GM18867 (cell line): ENCODE measurements at regions not wholly inside any gene's neighbourhood (a gene's known extent, or its start where the extent isn't known, plus 50 kb on each side); places are given as distances from the start of the nearest gene placed in this dataset.
"Not testable (repeated sequence)": the region's sequence is repeated elsewhere in the genome, so short reads cannot be mapped to it uniquely, and the experiment has no call there.

Experiments
- ATAC-seq: cut with Tn5 transposase; IDR thresholded peaks from one replicate; pipeline ENCODE4 v1.9.1; 2021; ENCODE audit warnings: mild to moderate bottlenecking, moderate library complexity; ENCODE audit not compliant: unreplicated experiment

DNA sequence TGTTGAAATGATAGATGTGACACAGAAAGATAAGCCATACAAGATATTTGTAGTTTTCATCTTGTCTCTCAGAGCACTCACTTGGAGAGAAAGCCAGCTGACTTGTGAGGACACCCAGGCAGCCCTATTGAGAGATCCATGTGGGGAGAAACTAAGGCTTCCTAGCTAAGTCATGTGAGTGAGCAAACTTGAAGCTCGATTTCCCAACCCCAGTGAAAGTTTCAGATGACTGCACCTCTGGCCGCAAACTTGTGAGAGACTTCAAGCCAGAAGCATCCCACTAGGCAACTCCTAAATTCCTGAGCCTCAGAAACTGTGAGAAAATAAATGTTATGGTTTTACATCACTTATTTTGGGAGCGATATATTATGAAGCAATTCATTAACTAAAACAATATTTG, 832.3 kb downstream of the LTN1 start:
- ATAC-seq = no peak

DNA sequence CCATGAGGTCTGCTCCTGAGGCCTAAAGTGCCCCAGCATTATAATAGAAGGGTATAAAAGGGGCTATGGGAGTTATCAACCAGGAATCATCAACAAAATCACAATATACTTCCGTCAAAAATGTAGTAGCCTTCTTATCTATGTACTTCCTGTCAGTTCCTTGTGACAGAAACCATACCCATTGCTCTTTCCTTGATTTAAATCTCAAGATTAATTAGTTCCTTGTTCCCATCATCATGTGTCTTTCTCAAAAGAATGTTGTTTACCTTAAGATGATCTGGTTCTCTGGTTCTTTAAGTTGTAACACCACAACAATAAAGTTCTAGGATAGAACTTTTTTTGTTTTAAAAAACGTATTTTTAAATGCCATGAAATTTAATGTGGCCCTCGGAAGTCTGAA, 833.3 kb downstream of the LTN1 start:
- no peak for ATAC-seq

DNA sequence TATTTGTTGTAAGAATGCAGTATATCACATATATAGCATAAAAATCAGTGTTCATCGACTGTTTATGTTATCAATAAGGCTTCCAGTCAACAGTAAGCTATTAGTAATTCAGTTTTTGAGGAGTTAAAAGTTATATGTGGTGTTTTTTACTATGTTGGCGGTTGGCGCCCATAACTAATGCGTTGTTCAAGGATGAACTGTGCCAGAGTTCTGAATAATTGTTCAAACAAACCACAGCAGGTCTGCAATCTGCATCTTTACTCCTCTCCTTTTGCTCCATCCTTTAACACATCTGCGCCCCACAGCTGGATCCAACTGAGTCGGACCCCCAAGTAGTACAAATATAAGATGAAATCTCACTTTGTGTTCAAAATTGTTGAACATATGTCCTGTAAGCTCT, 836.1 kb downstream of the LTN1 start:
- ATAC-seq = no peak

DNA sequence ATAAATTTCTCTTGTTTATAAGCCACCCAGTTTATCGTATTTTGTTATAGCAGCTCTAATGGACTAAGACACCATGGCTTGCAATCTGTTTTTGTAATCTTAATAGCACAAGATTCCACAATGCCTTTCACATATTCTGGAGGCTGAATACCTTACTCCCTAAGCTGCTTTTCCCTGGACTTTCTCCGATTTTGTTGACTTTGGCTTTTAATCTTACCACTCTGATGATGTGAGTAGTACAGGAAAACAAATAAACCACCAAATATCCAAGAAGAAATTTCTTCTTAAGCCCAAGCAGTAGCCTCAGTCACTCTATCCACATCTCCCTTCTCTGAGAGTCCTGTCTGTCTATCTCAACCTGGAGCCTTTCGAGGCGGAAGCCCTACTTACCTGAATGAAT, 838.6 kb downstream of the LTN1 start:
- ATAC-seq = no peak

DNA sequence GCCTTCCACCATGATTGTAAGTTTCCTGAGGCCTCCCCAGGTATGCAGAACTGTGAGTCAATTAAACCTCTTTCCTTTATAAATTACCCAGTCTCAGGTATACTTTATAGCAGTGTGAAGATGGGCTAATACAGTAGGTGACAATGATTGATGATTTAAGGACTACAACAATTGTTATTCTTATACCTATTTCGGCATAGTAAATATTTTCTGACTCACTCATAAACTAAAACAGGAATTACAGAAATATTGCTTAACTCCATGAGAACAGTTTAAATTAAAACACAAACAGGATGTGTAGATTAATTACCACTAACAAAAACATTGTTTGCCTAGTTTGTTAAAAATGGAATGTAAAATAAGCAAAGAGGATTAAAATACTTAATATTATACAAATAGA, 839.9 kb downstream of the LTN1 start:
- no peak for ATAC-seq

DNA sequence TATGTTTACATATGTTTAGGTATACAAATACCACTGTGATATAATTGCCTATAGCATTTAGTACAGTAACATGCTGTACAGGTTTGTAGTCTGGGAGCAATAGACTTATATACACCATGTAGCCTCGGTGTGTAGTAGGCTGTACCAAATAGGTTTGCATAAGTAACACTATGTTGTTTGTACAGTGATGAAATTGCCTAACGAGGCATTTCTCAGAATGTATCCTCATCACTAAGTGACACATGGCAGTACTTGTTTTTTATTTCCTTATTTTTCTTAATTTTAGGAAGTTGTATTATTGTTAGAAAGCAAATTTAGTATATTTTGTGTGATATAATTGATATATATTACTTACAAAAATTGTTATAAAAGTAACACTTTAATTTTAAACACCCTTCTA, 840.9 kb downstream of the LTN1 start:
- ATAC-seq = no peak

DNA sequence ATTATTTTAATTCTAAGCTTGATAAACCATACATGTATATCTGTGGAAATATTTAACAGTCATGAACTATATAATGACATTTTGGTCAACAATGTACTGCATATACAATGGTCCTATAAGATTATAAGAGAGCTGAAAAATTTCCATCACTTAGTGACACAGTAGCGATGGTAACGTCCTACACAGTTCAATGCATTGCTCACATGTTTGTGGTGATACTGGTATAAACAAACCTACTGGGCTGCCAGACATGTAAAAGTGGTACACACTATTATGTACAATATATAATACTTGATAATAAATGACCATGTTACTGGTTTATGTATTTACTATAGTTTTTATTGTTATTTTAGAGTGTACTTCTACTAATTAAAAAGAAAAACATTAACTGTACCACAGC, 841.9 kb downstream of the LTN1 start:
- no peak for ATAC-seq

DNA sequence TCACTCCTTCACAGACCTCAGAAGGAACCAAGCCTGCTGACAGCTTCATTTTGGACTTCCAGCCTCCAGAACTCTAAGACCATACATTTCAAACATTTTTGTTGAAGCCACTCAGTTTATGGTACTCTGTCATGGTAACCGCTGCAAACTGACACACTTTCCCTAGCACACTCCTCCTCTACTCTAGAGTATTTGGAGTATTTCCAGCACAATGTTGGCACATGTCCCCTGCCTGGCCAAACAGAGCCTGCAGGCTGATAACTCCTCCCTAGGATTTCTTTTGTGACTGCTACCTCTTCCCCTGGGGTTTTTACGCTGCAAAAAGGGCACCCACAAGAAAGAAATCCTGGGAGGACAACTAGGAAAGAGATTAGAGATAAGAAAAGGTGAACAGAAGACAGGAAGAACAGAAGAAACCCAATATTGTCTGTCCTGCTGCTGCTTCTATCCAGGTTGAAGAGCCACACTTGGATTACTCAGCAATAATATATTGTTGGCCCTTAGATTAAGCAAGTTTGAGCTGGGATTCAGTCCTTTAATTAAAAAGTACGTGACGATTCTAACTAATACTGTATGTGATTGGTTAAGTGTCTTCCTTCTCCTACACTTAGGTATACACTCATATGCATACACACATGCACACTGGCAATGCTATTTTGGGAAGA, 844.1 kb downstream of the LTN1 start:
- ATAC-seq = no peak

DNA sequence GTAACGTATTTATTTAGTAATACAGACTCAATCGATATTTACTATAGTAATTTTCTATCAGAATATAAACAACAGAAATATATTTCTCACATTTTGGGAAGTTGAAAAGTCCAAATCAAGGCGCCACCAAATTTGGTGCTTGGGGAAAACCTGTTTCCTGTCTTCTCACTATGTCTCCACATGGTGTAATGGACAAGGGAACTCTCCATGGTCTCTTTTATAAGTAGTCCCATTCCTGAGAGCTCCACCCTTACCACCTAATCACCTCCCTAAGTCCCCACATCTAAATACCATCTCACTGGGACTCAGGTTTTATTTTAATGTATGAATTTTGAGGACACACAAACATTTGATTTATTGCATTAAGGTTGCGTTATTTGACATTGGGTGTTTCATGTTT, 848.0 kb downstream of the LTN1 start:
- no peak for ATAC-seq

DNA sequence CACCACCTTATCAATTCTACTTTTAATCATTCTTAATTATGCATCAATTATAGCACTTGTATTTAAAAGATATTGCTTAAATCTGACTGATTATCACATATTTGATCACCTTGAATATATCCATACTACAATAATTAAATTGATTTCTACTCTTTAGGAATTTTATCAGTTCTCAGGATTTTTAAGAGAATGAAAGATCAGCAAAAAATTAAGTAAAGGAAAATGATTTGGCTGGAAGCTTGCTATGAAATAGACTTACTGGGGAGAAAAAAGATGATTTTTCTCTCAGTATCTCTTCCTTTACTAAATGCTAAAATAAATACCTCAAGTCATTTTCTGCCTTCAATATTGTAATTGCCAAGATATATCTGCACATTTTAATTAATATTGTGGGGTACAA, 848.6 kb downstream of the LTN1 start:
- no peak for ATAC-seq

DNA sequence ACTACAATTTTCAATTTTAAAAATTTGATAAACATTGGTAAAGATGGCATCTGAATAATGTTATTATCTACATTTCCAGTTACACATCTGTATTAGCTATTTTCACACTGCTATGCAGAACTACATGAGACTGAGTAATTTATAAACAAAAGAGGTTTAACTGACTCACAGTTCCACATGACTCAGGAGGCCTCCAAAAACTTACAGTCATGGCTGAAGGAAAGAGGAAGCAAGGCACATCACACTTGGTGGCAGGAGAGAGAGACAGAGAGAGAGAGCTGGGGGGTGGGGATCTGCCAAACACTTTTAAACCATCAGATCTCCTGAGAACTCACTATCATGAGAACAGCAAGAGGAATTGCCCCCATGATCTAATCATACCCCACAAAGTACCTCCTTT, 850.0 kb downstream of the LTN1 start:
- ATAC-seq = no peak

DNA sequence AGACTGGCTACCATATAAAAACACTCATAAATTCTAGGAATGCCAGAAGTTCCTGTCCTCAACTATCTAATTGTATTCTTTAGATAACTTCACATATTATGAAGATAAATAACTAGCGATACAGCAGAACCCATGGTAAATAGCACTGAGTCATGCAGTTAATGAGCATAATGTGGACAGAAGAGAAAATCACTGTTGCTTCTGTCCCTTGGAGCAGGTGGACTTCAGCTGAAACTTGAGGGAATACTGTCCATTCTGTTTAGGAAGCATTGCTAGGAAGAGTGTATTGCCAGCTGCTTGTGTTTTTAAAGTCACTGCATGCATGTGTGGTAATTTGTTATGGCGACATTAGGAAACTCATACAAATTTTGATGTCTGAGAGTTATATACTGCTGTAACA, 854.4 kb downstream of the LTN1 start:
- ATAC-seq = no peak

DNA sequence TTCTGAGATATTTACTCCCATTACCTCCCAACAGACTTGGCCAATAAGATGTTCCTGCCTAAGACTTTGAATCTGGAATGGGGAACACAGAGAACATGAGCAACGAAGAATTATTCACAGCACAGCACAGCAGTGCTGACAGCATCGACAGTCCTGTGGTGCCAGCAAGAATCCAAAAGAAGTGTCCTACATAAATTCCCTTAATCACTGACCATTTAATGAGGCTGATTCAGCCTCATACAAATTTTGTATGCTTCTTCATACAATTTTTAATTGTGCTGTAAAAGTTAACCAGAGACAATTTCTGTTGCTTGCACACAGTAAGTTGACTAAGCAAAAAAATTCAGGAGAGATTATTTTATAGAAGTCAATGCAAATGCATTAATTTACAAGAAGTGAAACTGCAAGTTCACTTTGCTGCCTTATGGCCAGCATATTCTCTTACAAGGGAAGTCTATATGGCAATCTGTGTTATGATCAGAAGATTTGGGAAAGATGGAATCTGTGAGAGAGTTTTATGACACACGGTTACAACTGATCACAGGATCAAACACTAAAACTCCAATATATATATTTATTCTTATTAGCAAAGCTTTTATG, 855.9 kb downstream of the LTN1 start:
- ATAC-seq = no peak

DNA sequence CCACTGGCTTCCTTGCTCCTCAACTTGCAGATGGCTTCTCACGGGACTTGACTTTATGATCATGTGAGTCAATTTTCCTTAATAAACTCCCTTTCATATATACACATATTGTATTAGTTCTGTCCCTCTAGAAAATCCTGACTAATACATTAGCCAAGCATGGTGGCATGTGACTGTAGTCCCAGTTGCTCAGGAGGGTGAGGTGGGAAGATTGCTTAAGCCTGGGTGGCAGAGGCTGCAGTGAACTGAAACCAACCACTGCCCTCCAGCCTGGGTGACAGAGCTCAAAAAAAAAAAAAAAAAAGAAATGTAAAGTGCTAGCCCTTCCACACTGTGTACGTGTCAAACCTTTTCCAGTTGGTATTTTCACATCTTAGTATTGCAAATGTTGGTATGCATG, 857.0 kb downstream of the LTN1 start:
- ATAC-seq = no peak

DNA sequence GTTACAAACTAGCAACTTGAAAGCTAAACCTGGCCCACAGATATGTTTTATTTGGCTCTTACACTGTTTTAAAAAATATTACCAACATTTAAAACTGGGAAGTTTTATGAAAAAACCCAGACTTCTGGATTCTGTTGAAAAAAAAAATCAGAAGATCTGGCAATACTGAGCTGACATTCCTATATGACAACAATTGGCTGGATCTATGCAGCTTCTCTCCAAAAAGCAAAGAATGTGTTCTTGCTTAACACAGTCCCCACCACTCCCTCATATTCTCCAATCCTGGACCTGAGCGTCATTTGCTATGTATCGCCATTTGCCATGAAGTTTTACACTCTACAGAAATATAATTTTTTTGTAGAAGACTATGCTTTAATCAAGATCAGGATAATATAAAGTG, 859.6 kb downstream of the LTN1 start:
- ATAC-seq = no peak

DNA sequence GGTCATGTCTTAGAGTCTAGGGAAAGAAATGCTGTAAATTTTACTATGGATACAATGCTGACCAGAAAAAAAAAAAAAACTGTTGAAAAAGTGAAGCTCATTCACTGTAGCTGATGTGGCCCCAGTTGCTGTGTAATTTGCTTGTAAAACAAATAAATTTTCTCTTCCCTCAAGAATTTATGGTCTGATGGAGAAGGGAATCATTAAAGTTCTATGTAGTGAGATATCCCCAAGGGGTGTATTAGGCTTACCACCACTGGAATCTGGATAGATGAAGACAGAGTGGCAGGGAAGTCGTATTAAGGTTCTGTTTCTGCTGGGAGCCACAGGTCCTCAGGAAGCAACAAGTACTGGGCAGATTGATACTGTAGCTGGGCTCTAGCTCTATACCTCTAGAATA, 860.0 kb downstream of the LTN1 start:
- no peak for ATAC-seq

DNA sequence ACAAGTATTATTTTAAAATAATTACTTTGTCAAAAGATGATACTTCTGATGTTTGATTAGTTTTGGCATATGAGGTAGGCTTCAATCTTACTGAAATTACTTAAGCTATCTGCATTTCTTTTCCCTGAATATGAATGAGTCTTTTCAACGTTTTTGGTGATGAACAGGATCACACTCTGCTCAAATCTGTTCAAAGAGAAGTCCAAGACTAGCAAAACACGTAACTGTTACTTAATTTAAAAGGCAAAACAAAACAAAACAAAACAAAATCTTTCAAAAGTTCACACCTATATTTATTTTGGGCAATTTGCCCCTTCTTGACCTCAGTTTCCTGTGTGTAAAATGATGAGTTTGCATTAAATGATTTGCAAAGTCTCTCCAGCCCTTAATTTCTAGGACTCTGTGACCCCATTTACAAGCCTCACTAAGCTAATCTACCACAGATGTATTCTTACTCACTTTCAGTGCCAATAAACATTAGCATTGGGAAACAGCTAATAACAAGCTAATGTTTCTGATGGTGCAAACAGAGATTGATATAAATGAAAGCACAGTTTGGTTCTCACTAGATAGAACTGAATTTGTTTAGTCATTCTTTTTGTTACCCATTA, 865.4 kb downstream of the LTN1 start:
- ATAC-seq = no peak

DNA sequence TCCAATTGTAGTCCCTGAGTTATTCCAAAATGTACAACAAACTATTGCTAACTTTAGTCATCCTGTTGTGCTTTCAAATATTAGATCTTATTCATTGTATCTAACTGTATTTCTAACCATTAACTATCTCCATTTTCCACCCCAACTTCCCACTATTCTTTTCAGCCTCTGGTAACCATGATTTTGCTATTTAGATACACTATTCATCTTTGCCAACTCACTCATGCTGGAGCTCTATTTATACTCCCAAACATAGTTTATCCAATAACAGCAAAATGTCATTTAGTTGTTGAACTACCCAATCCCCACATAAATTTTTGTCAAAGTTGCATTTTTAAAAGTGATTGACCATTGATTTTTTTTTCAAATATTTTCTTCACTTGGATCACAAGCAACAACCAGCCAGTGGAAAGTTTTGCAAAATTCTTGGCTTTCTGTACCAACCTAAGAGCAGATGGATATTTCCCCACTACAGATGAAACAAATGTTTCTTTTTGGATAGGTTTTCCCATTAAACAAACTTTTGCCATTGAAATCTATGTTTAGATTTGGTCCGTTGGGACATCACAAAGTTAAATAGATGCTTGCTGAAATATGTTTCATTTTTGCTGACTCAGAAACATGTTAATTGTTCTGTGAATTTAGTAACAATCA, 866.0 kb downstream of the LTN1 start:
- no peak for ATAC-seq

DNA sequence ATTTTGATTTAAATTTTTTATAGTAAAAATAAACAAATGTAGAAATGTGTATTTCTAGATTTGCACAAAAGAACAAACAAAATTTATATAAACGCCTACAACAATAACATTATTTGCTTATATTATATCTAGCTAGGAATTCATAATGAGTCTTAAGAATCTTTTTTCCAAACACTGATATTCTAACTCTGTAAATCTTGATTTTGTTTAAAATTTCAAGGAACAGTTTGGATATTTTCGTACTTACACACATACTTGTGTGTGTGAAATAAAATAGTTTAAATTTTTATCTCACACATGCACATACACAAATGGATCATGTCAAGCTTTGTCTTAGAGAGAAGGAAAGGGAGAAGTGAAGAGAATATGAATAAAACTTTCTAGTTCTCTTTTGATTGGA, 868.1 kb downstream of the LTN1 start:
- ATAC-seq = no peak

DNA sequence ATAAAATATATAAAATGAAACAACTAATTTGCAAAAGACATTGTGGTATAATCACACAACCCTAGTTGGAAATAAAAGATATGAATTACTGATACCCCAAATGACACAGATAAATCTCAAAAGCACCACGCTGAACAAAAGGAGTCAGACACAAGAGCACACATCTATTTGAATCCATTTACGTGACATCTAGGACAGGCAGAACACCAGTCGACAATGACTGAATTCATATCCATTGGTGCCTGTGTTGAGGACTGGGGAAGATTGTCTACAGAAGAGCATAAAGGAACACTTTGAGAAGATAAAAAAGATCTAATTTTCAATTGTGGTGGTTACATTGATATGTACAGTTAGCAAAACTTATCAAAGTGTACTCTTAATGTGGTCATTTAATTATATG, 874.1 kb downstream of the LTN1 start:
- ATAC-seq = no peak

DNA sequence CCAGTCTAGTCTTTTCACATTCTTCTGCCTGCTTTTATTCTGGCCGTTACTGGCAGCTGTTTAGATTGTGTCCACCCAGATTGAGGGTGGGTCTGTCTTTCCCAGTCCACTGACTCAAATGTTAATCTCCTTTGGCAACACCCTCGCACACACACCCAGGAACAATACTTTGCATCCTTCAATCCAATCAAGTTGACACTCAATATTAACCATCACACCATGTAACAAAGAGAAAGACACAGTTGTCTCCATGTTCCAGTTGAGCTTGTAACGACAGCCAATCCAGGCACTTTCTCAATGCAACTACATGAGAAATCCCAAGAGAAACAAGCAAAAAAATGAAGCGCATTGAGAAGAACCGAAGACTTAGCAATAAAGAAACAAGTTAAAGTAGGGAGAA, 877.7 kb downstream of the LTN1 start:
- ATAC-seq = not testable (repeated sequence)

DNA sequence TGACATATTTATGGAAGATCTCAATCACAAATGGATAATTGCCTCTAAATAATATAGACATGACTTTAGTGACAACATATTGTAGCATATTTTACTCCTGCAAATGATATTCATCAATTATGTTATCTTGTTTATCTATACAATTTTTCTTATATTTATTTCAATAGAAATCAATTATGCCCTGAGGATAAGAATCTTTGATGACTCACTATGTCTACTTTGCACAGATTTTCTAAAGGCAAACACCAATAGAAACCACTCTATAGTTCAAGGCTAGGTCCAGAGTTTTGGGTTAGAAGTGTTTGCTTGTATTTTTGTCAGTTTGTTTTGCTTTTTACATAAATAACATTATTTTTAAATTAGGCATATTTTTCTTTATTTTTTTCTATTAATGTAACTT, 879.0 kb downstream of the LTN1 start:
- ATAC-seq = no peak
